ENCODE measurements at regions not wholly inside any gene's neighbourhood (a gene's known extent, or its start where the extent isn't known, plus 50 kb on each side); places are given as distances from the start of the nearest gene placed in this dataset.

DNA sequence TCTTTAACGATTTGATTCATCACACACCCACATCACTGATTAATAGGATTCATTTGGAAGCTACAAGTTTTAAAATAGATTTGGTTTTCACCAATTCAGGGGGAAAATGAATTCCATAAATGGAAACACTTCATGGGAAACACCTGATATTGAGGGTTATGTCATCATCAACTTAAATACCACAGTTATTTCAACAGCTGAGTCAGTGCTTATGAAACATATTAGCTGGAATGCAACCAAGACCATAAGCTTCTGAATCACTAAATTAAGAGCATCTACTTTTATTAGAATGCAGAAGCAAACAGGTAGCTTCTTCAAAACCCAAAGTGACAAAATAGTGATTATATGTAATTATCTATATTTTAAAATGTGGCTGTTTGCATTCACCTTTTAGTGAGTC lies 207.8 kb upstream of the DCAF8L1 start:
- no peak for TF ChIP-seq CTCF (IDR thresholded peaks at IDR 0.05)

DNA sequence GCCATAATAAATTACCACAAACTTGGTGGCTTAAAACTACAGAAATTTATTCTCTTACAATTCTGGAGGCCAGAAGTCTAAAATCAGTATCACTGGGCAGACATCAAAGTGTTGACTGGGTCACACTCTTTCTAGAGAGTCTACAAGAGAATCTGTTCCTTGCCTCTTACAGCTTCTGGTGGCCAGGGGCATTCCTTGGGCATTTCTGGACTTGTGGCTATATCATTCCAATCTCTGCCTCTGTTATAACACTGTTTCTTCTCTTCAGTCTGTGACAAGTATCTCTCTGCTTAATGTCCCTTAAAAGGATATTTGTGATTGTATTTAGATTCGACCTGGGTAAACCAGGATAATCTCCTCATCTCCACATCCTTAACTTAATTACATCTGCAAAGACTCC lies 207.3 kb upstream of the DCAF8L1 start:
- TF ChIP-seq CTCF (IDR thresholded peaks at IDR 0.05), result no peak

DNA sequence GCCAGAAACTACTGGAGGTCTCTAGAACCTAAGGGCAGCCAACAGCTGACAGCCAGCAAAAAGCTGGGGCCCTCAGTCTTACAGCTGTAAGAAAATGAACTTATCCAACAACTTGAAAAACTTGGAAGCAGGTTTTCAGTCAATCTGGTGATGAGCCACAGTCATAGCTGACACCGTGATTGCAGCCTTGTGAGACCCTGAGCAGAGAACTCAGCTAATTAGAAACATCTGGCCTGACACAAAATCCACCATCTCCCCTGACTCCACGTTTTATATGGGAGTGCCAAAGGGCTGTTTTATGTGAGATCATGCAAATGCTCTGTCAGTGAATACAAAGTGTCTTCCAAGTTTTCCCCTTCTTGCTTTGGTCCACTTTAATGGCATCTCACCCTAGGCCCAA lies 198.8 kb upstream of the DCAF8L1 start:
- no peak for TF ChIP-seq CTCF (IDR thresholded peaks at IDR 0.05)

GRCh38 chrX:28178206-28178605 lies 197.0 kb upstream of the DCAF8L1 start:
- TF ChIP-seq CTCF (IDR thresholded peaks at IDR 0.05), result no peak

DNA sequence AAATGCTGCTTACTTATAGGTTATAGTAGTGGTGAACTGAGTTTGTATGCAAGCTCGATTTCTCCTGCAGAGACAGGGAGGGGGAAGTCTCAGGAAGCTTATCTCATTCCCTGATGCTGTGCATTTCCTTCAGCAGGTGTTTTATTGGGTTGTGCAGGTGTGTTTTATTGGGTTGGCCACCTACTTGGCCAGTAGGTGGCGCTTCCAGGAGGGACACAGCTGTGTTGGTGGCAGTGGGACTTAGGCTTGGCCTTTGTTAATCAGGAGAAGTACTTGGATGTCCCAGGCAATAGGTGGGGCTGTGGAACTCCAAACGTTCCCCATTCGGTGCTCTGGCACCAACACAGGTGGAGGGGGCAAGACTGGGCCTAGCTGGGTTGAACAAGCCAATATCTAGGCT lies 196.0 kb upstream of the DCAF8L1 start:
- peak; percentile 48; the same call in 1 of the 2 replicates for TF ChIP-seq CTCF (IDR thresholded peaks at IDR 0.05)

- no peak for TF ChIP-seq CTCF (IDR thresholded peaks at IDR 0.05)
These were observed 189.5 kb upstream of the DCAF8L1 start for GRCh38 chrX:28170713-28171112.

- no peak for TF ChIP-seq CTCF (IDR thresholded peaks at IDR 0.05)
These were observed 176.9 kb upstream of the DCAF8L1 start for GRCh38 chrX:28158019-28158777.
